ENCODE measurements at regions not wholly inside any gene's neighbourhood (a gene's known extent, or its start where the extent isn't known, plus 50 kb on each side); places are given as distances from the start of the nearest gene placed in this dataset.
"Not testable (repeated sequence)": the region's sequence is repeated elsewhere in the genome, so short reads cannot be mapped to it uniquely, and the experiment has no call there.

GRCh38 chr6:20277724-20278123, 65.5 kb upstream of the MBOAT1 start:
- CTCF ChIA-PET; BruUV-seq (replicated peaks); intact Hi-C loops (cut with micrococcal nuclease); H3K4me2 ChIP-seq (ENCODE audit: low read length); H3F3A ChIP-seq (ENCODE audit: low read length, unreplicated experiment); H3K27me3 ChIP-seq (ENCODE audit: low read length); H3K79me2 ChIP-seq (ENCODE audit: low read length); H3K9ac ChIP-seq (ENCODE audit: low read length); H3K36me3 ChIP-seq (ENCODE audit: low read depth, low read length); H3K9me3 ChIP-seq (ENCODE audit: low read length); H3K4me1 ChIP-seq (ENCODE audit: insufficient read depth, low read length); H2AFZ ChIP-seq (ENCODE audit: low read length); H3K27ac ChIP-seq (ENCODE audit: low read length); DNase-seq; H4K20me1 ChIP-seq (ENCODE audit: low read length); H3K4me3 ChIP-seq (ENCODE audit: low read length); ATAC-seq; H3K9me2 ChIP-seq (replicated peaks; ENCODE audit: low read length): not testable (repeated sequence)
- POLR2A ChIA-PET (ENCODE audit: unreplicated experiment): interaction anchor here (0.5 kb wide), 1 partner anchor 422 kb away, joined by 3 read pairs; no protein-coding TSS in a partner anchor

GRCh38 chr6:20279051-20279450, 66.8 kb upstream of the MBOAT1 start:
- no TSS peak for BruUV-seq (replicated peaks)
- intact Hi-C loops (cut with micrococcal nuclease): no loop called here
- Histone ChIP-seq H3K4me2 (ENCODE audit: low read length) (no peak overlapping the region), H3K4me1 (ENCODE audit: insufficient read depth, low read length) (no peaks in the 10 kb centered on the region), H3K27me3 (ENCODE audit: low read length) (no peaks in the 10 kb centered on the region), H2AFZ (ENCODE audit: low read length) (no peak overlapping the region), H3K27ac (ENCODE audit: low read length) (no peak overlapping the region), H3F3A (ENCODE audit: low read length, unreplicated experiment) (no peaks in the 10 kb centered on the region), H3K9me3 (ENCODE audit: low read length) (no peaks in the 10 kb centered on the region), H3K36me3 (ENCODE audit: low read depth, low read length) (no peaks in the 10 kb centered on the region), H3K9me2 (replicated peaks; ENCODE audit: low read length) (no peaks in the 10 kb centered on the region), H3K4me3 (ENCODE audit: low read length) (no peak overlapping the region), H3K79me2 (ENCODE audit: low read length) (no peaks in the 10 kb centered on the region), H4K20me1 (ENCODE audit: low read length) (no peaks in the 10 kb centered on the region), H3K9ac (ENCODE audit: low read length) (no peak overlapping the region)
- ATAC-seq (no peak), DNase-seq (no peak)
- ChIA-PET POLR2A (ENCODE audit: unreplicated experiment) (no interaction called here), CTCF (no interaction called here)
- no peak for TF ChIP-seq EZH2 (IDR thresholded peaks at IDR 0.05; ENCODE audit: low read length, unreplicated experiment)

- Histone ChIP-seq H3K27me3 (ENCODE audit: low read length) (no peaks in the 10 kb centered on the region), H3K4me3 (ENCODE audit: low read length) (no peak overlapping the region), H4K20me1 (ENCODE audit: low read length) (no peaks in the 10 kb centered on the region), H2AFZ (ENCODE audit: low read length) (no peak overlapping the region), H3F3A (ENCODE audit: low read length, unreplicated experiment) (no peaks in the 10 kb centered on the region), H3K9ac (ENCODE audit: low read length) (no peak overlapping the region), H3K4me1 (ENCODE audit: insufficient read depth, low read length) (no peaks in the 10 kb centered on the region), H3K9me2 (replicated peaks; ENCODE audit: low read length) (no peaks in the 10 kb centered on the region), H3K27ac (ENCODE audit: low read length) (no peak overlapping the region), H3K79me2 (ENCODE audit: low read length) (no peaks in the 10 kb centered on the region), H3K4me2 (ENCODE audit: low read length) (no peak overlapping the region), H3K9me3 (ENCODE audit: low read length) (no peaks in the 10 kb centered on the region), H3K36me3 (ENCODE audit: low read depth, low read length) (no peaks in the 10 kb centered on the region)
- TF ChIP-seq EZH2 (IDR thresholded peaks at IDR 0.05; ENCODE audit: low read length, unreplicated experiment) (no peak), EZH2phosphoT487 (IDR thresholded peaks at IDR 0.05; ENCODE audit: borderline replicate concordance, low read length) (no peak), CTCF (conservative IDR thresholded peaks at IDR 0.05; ENCODE audit: low read depth, low read length) (no peak)
- DNase-seq (peak; percentile 43), ATAC-seq (0 out of 2 replicates have a peak, but pooled peaks have one; percentile 33)
- BruUV-seq (replicated peaks): no TSS peak
- intact Hi-C loops (cut with micrococcal nuclease): no loop called here
- ChIA-PET CTCF (interaction anchor here (0.7 kb wide), 1 partner anchor 10 kb away, joined by 3 read pairs; no protein-coding TSS in a partner anchor), POLR2A (ENCODE audit: unreplicated experiment) (no interaction called here)
Observed at GRCh38 chr6:20279608-20280287, 67.5 kb upstream of the MBOAT1 start.

GRCh38 chr6:20280288-20280621, 68.0 kb upstream of the MBOAT1 start:
- no peak for TF ChIP-seq EZH2 (IDR thresholded peaks at IDR 0.05; ENCODE audit: low read length, unreplicated experiment)
- TF ChIP-seq CTCF (conservative IDR thresholded peaks at IDR 0.05; ENCODE audit: low read depth, low read length): no peak
- no peak for TF ChIP-seq EZH2phosphoT487 (IDR thresholded peaks at IDR 0.05; ENCODE audit: borderline replicate concordance, low read length)
- Histone ChIP-seq H3K79me2 (ENCODE audit: low read length) (no peaks in the 10 kb centered on the region), H3F3A (ENCODE audit: low read length, unreplicated experiment) (no peaks in the 10 kb centered on the region), H3K9me3 (ENCODE audit: low read length) (no peaks in the 10 kb centered on the region), H3K36me3 (ENCODE audit: low read depth, low read length) (no peaks in the 10 kb centered on the region), H3K4me2 (ENCODE audit: low read length) (no peak overlapping the region), H3K4me3 (ENCODE audit: low read length) (no peak overlapping the region), H4K20me1 (ENCODE audit: low read length) (no peaks in the 10 kb centered on the region), H3K27me3 (ENCODE audit: low read length) (no peaks in the 10 kb centered on the region), H3K27ac (ENCODE audit: low read length) (no peak overlapping the region), H2AFZ (ENCODE audit: low read length) (no peak overlapping the region), H3K4me1 (ENCODE audit: insufficient read depth, low read length) (no peaks in the 10 kb centered on the region), H3K9me2 (replicated peaks; ENCODE audit: low read length) (no peaks in the 10 kb centered on the region), H3K9ac (ENCODE audit: low read length) (no peak overlapping the region)
- intact Hi-C loops (cut with micrococcal nuclease): no loop called here
- ChIA-PET CTCF (interaction anchor here (0.7 kb wide), 1 partner anchor 10 kb away, joined by 3 read pairs; no protein-coding TSS in a partner anchor), POLR2A (ENCODE audit: unreplicated experiment) (no interaction called here)
- DNase-seq (no peak), ATAC-seq (no peak)
- BruUV-seq (replicated peaks): no TSS peak
